ENCODE measurements at regions not wholly inside any gene's neighbourhood (a gene's known extent, or its start where the extent isn't known, plus 50 kb on each side); places are given as distances from the start of the nearest gene placed in this dataset.

GRCh38 chr4:85291226-85291625, 183.7 kb upstream of the ARHGAP24 start:
- H3K4me3 ChIP-seq = no peak overlapping the region
- no peaks in the 10 kb centered on the region for H3K27me3 ChIP-seq (ENCODE audit: control insufficient read depth in 2 of 2, insufficient read depth in 2 of 2, low read length in 2 of 2)
- H3K4me1 ChIP-seq (replicated peaks in 1 of 2; ENCODE audit: control insufficient read depth in 2 of 2, insufficient read depth in 2 of 2, low read length in 2 of 2) = no peaks in the 10 kb centered on the region
- no peaks in the 10 kb centered on the region for H4K20me1 ChIP-seq (replicated peaks; ENCODE audit: control insufficient read depth, insufficient read depth, low read length)
- WGBS (ENCODE audit: insufficient coverage, low coverage, missing lambda C conversion rate) = 0% methylated on average over 2 of the region's 2 CpGs
- ChIA-PET CTCF (ENCODE audit: low intra/inter-chr PET ratio) (no interaction called here), POLR2A (no interaction called here)
- intact Hi-C loops (cut with micrococcal nuclease) = no loop called here
- no peaks in the 10 kb centered on the region for H3K9me1 ChIP-seq (ENCODE audit: control insufficient read depth, insufficient read depth, low read length)
- no peak for TF ChIP-seq ZNF707 (CRISPR knock-in tag; conservative IDR thresholded peaks at IDR 0.05)
- no peaks in the 10 kb centered on the region for H3K36me3 ChIP-seq (ENCODE audit: control insufficient read depth, insufficient read depth, low read length)
- no peak overlapping the region for H3K27ac ChIP-seq (ENCODE audit: extremely low read depth, low read depth, low read length)
- no peaks in the 10 kb centered on the region for H3K79me2 ChIP-seq (ENCODE audit: control insufficient read depth, insufficient read depth, low read length)
- no peaks in the 10 kb centered on the region for H3K9me3 ChIP-seq (replicated peaks; ENCODE audit: control insufficient read depth, insufficient read depth, low read depth, low read length)
- FAIRE-seq (no peak), ATAC-seq (no peak), DNase-seq (ENCODE audit: extremely low read depth in 1 of 4, low spot score in 3 of 4) (no peak)
- in situ Hi-C loops (cut with MboI) = no loop called here
- no peak overlapping the region for H3K4me2 ChIP-seq (ENCODE audit: insufficient read depth, low read length)
- BruUV-seq (replicated peaks) = no TSS peak
- H2AFZ ChIP-seq (ENCODE audit: low read depth, low read length) = no peak overlapping the region
- H3K9ac ChIP-seq (ENCODE audit: insufficient read depth in 1 of 2, low read depth in 2 of 2, low read length in 2 of 2) = no peak overlapping the region

GRCh38 chr4:85298037-85298436, 176.9 kb upstream of the ARHGAP24 start:
- Histone ChIP-seq H4K20me1 (replicated peaks; ENCODE audit: control insufficient read depth, insufficient read depth, low read length) (no peaks in the 10 kb centered on the region), H3K9me1 (ENCODE audit: control insufficient read depth, insufficient read depth, low read length) (no peaks in the 10 kb centered on the region), H3K4me3 (no peak overlapping the region), H3K9me3 (replicated peaks; ENCODE audit: control insufficient read depth, insufficient read depth, low read depth, low read length) (no peaks in the 10 kb centered on the region), H3K27me3 (ENCODE audit: control insufficient read depth in 2 of 2, insufficient read depth in 2 of 2, low read length in 2 of 2) (no peaks in the 10 kb centered on the region), H3K4me1 (replicated peaks in 1 of 2; ENCODE audit: control insufficient read depth in 2 of 2, insufficient read depth in 2 of 2, low read length in 2 of 2) (no peaks in the 10 kb centered on the region), H3K36me3 (ENCODE audit: control insufficient read depth, insufficient read depth, low read length) (no peaks in the 10 kb centered on the region), H3K4me2 (ENCODE audit: insufficient read depth, low read length) (no peak overlapping the region), H3K79me2 (ENCODE audit: control insufficient read depth, insufficient read depth, low read length) (no peaks in the 10 kb centered on the region), H3K27ac (ENCODE audit: extremely low read depth, low read depth, low read length) (no peak overlapping the region), H3K9ac (ENCODE audit: insufficient read depth in 1 of 2, low read depth in 2 of 2, low read length in 2 of 2) (no peak overlapping the region), H2AFZ (ENCODE audit: low read depth, low read length) (no peak overlapping the region)
- FAIRE-seq (no peak), ATAC-seq (no peak), DNase-seq (ENCODE audit: extremely low read depth in 1 of 4, low spot score in 3 of 4) (no peak)
- WGBS (ENCODE audit: insufficient coverage, low coverage, missing lambda C conversion rate) = 2% methylated on average over 2 of the region's 2 CpGs
- CTCF ChIA-PET (ENCODE audit: low intra/inter-chr PET ratio) = no interaction called here
- POLR2A ChIA-PET = no interaction called here
- no peak for TF ChIP-seq HNRNPUL1 (IDR thresholded peaks at IDR 0.05; ENCODE audit: low read length)
- TF ChIP-seq DNMT1 (IDR thresholded peaks at IDR 0.05) = no peak
- TF ChIP-seq SLC30A9 (CRISPR knock-in tag; IDR thresholded peaks at IDR 0.05) = no peak
- no peak for TF ChIP-seq TSHZ1 (CRISPR knock-in tag; IDR thresholded peaks at IDR 0.05)
- in situ Hi-C loops (cut with MboI) (no loop called here), intact Hi-C loops (cut with micrococcal nuclease) (no loop called here)
- no TSS peak for BruUV-seq (replicated peaks)

Data from K562 (cell line).